B cell (primary cell): ENCODE measurements at regions not wholly inside any gene's neighbourhood (a gene's known extent, or its start where the extent isn't known, plus 50 kb on each side); places are given as distances from the start of the nearest gene placed in this dataset.

Experiments used
- ATAC-seq: fragments of 200-7000 bp; cut with Tn5 transposase; one replicate; pipeline ENCODE4 v1.10.0; 2021; ENCODE audit warnings: low read depth, mild to moderate bottlenecking, moderate number of reproducible peaks, moderate library complexity
- CTCF ChIA-PET: fragments of 350-600 bp; sonication (Branson Sonifier 250); formaldehyde crosslinking; loops from one replicate; lab custom pipeline; 2021; ENCODE audit warnings: antibody characterized with exemption, inconsistent platforms; lab: Charles Lee
- POLR2A ChIA-PET: fragments of 350-600 bp; sonication (Branson Sonifier 250); formaldehyde crosslinking; loops from one replicate; lab custom pipeline; 2021; ENCODE audit warnings: antibody characterized with exemption; lab: Charles Lee
- DNase-seq: peaks from one replicate; pipeline ENCODE4 v3.0.0; 2013
- H2AFZ ChIP-seq: 2 replicates; pipeline ENCODE4 v1.6.1; 2012; ENCODE audit warnings: mild to moderate bottlenecking, low read depth, low read length; ENCODE audit not compliant: insufficient read depth, poor library complexity, severe bottlenecking
- H3K27ac ChIP-seq, 2 donors: 1 replicate in 1 of 2; 2 replicates in 1 of 2; pipeline ENCODE4 v1.5.1; 2012 to 2013; ENCODE audit warnings: low read length in 2 of 2, mild to moderate bottlenecking in 2 of 2, moderate library complexity in 1 of 2
- H3K27me3 ChIP-seq, 4 experiments: fragments of 200-600 bp in 1 of 4; sonication (generic) in 1 of 4; replicated peaks in 1 of 4; 1 replicate in 2 of 4; 2 replicates in 2 of 4; pipeline versions ENCODE4 v1.6.1 to v1.7.0; 2013 to 2016; ENCODE audit warnings: low read length in 3 of 4, mild to moderate bottlenecking in 2 of 4, mixed read lengths in 1 of 4, moderate library complexity in 1 of 4; ENCODE audit not compliant: insufficient read depth in 4 of 4, control insufficient read depth in 3 of 4; ENCODE audit errors: control extremely low read depth in 1 of 4
- H3K36me3 ChIP-seq, 2 experiments: replicated peaks in 1 of 2; 1 replicate in 1 of 2; 2 replicates in 1 of 2; pipeline versions ENCODE4 v1.6.1 to v1.7.1; 2013; ENCODE audit warnings: low read length in 1 of 2; ENCODE audit not compliant: insufficient read depth in 2 of 2, control insufficient read depth in 1 of 2; ENCODE audit errors: control extremely low read depth in 1 of 2, extremely low read depth in 1 of 2
- H3K4me1 ChIP-seq, 2 donors: fragments of 200-600 bp in 1 of 2; sonication (generic) in 1 of 2; 1 replicate in 1 of 2; 2 replicates in 1 of 2; pipeline versions ENCODE4 v1.5.1 to v1.6.1; 2013 to 2017; ENCODE audit warnings: low read length in 2 of 2; ENCODE audit not compliant: control insufficient read depth in 2 of 2, insufficient read depth in 2 of 2
- H3K4me2 ChIP-seq: replicated peaks from 2 replicates; pipeline ENCODE3; 2012; ENCODE audit warnings: mild to moderate bottlenecking, low read depth, low read length; ENCODE audit not compliant: poor library complexity, severe bottlenecking
- H3K4me3 ChIP-seq, 5 experiments: fragments of 200-600 bp in 1 of 5; sonication (generic) in 1 of 5; 1 replicate in 3 of 5; 2 replicates in 2 of 5; pipeline versions ENCODE4 v1.5.1 to v1.7.0; 2011 to 2016; ENCODE audit warnings: low read length in 4 of 5, mild to moderate bottlenecking in 4 of 5, low read depth in 2 of 5, control low read depth in 1 of 5, moderate library complexity in 1 of 5; ENCODE audit not compliant: insufficient read depth in 1 of 5; ENCODE audit errors: control extremely low read depth in 1 of 5, extremely low read depth in 1 of 5
- H3K79me2 ChIP-seq: fragments of 200-600 bp; sonication (generic); one replicate; pipeline ENCODE4 v1.6.0; 2016; ENCODE audit warnings: low read length; ENCODE audit not compliant: control insufficient read depth, insufficient read depth
- H3K9ac ChIP-seq: fragments of 200-600 bp; sonication (generic); 2 replicates; pipeline ENCODE4 v1.6.1; 2017; ENCODE audit warnings: mild to moderate bottlenecking, low read length, moderate library complexity
- H3K9me3 ChIP-seq, 3 donors: one replicate each; pipeline versions ENCODE4 v1.6.1 to v1.7.1; 2013; ENCODE audit warnings: low read length in 2 of 3; ENCODE audit not compliant: control insufficient read depth in 2 of 3, insufficient read depth in 1 of 3; ENCODE audit errors: control extremely low read depth in 1 of 3
- H4K20me1 ChIP-seq: 2 replicates; pipeline ENCODE4 v1.6.0; 2012; ENCODE audit warnings: mild to moderate bottlenecking, low read length; ENCODE audit not compliant: insufficient read depth, control insufficient read depth, poor library complexity, severe bottlenecking
- H3K27ac Mint-ChIP-seq: one replicate; pipeline ENCODE4 v1.8.0; 2021; ENCODE audit warnings: mixed read lengths
- H3K27me3 Mint-ChIP-seq: one replicate; pipeline ENCODE4 v1.8.0; 2021; ENCODE audit warnings: mixed read lengths
- H3K4me1 Mint-ChIP-seq: one replicate; pipeline ENCODE4 v1.8.0; 2021; ENCODE audit warnings: mixed read lengths
- H3K4me3 Mint-ChIP-seq: one replicate; pipeline ENCODE4 v1.8.0; 2021; ENCODE audit warnings: mixed read lengths
- H3K9me3 Mint-ChIP-seq: one replicate; pipeline ENCODE4 v1.8.0; 2022; ENCODE audit warnings: mixed read lengths; ENCODE audit not compliant: insufficient read depth
- EZH2 ChIP-seq: IDR thresholded peaks from 2 replicates; pipeline ENCODE4 v1.6.1; 2012; ENCODE audit warnings: borderline replicate concordance, low read depth, mild to moderate bottlenecking, moderate library complexity, low read length; ENCODE audit not compliant: insufficient read depth, poor library complexity, severe bottlenecking
- WGBS: methylation state at CpG from one replicate; pipeline ENCODE4 v1.1.5; 2013; ENCODE audit warnings: missing lambda C conversion rate; ENCODE audit not compliant: insufficient coverage; 5-methylcytosine and 5-hydroxymethylcytosine counted together
- intact Hi-C: fragments of 100-400 bp; cut with micrococcal nuclease; formaldehyde crosslinking; loops from one replicate; pipeline ENCODE4 v1.10.0; 2022
- TF ChIP-seq, protein P1 (sequence below): fragments of 200-600 bp; IDR thresholded peaks from one replicate; pipeline ENCODE4 v1.8.0; 2022; ENCODE audit warnings: antibody characterized with exemption, mild to moderate bottlenecking

DNA sequence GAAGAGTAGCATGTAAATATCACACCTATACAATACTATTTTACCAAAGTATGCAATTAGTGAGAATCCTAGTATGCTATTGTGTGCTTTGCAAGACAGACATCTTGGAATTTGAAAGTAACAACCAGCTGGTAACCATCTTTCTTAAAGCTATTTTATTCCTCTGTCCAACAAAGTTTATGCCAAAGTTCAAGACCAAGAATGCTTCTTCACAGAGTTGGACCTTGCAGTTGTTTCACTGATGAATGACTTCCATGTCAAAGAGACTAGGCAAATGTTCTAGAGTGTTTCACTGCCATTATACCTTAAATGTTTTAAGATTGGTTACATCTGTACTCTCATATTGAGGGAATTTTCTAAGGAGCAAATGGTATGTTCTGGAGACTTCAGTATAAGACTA is 215.2 kb upstream of the CRIM1 start:
- CTCF ChIA-PET = no interaction called here
- no peak overlapping the region for H3K9ac ChIP-seq
- H3K36me3 ChIP-seq = no peaks in the 10 kb centered on the region
- no peaks in the 10 kb centered on the region for H3K79me2 ChIP-seq
- POLR2A ChIA-PET = no interaction called here
- no peak overlapping the region for H3K27ac Mint-ChIP-seq
- no peaks in the 10 kb centered on the region for H3K9me3 Mint-ChIP-seq
- DNase-seq (no peak), ATAC-seq (no peak)
- H2AFZ ChIP-seq = no peak overlapping the region
- H3K27ac ChIP-seq = no peak overlapping the region
- no peaks in the 10 kb centered on the region for H3K27me3 ChIP-seq
- no peaks in the 10 kb centered on the region for H3K4me1 Mint-ChIP-seq
- TF ChIP-seq, protein P1, sequence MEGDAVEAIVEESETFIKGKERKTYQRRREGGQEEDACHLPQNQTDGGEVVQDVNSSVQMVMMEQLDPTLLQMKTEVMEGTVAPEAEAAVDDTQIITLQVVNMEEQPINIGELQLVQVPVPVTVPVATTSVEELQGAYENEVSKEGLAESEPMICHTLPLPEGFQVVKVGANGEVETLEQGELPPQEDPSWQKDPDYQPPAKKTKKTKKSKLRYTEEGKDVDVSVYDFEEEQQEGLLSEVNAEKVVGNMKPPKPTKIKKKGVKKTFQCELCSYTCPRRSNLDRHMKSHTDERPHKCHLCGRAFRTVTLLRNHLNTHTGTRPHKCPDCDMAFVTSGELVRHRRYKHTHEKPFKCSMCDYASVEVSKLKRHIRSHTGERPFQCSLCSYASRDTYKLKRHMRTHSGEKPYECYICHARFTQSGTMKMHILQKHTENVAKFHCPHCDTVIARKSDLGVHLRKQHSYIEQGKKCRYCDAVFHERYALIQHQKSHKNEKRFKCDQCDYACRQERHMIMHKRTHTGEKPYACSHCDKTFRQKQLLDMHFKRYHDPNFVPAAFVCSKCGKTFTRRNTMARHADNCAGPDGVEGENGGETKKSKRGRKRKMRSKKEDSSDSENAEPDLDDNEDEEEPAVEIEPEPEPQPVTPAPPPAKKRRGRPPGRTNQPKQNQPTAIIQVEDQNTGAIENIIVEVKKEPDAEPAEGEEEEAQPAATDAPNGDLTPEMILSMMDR = no peak
- TF ChIP-seq EZH2 = no peak
- no peaks in the 10 kb centered on the region for H3K9me3 ChIP-seq
- H3K27me3 Mint-ChIP-seq = no peaks in the 10 kb centered on the region
- H4K20me1 ChIP-seq = no peaks in the 10 kb centered on the region
- intact Hi-C loops = no loop called here
- H3K4me1 ChIP-seq = no peaks in the 10 kb centered on the region
- no peak overlapping the region for H3K4me3 ChIP-seq
- H3K4me3 Mint-ChIP-seq = no peak overlapping the region
- H3K4me2 ChIP-seq = no peak overlapping the region

DNA sequence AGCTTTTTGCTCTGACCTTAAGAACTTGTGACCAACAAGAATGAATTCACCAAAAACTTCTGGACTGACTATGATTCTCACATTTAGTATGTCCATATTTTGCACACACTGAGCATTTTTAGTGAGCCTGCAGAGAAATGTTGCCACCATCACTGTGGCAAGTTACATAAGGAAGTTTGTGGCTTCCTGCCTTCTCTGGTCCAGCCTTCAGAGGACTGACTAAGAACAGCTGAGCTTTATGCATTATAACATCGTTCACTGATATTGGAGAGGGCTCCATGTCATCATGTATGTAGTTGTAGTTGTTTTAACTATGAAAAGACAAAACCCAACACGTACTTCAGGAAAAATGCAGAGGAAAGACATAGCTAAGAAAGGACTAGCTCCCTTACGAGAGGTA is 218.0 kb upstream of the CRIM1 start:
- no peak for TF ChIP-seq EZH2
- TF ChIP-seq, protein P1 = no peak
- Histone ChIP-seq H3K36me3 (no peaks in the 10 kb centered on the region), H3K4me1 (no peaks in the 10 kb centered on the region), H2AFZ (no peak overlapping the region), H3K79me2 (no peaks in the 10 kb centered on the region), H3K4me3 (no peak overlapping the region), H3K9ac (no peak overlapping the region), H3K27me3 (no peaks in the 10 kb centered on the region), H3K27ac (no peak overlapping the region), H4K20me1 (no peaks in the 10 kb centered on the region), H3K9me3 (no peaks in the 10 kb centered on the region), H3K4me2 (no peak overlapping the region)
- intact Hi-C loops = no loop called here
- Mint-ChIP-seq H3K27ac (no peak overlapping the region), H3K4me3 (no peak overlapping the region), H3K9me3 (no peaks in the 10 kb centered on the region), H3K27me3 (no peaks in the 10 kb centered on the region), H3K4me1 (no peaks in the 10 kb centered on the region)
- CTCF ChIA-PET = no interaction called here
- ATAC-seq (no peak), DNase-seq (no peak)
- POLR2A ChIA-PET = no interaction called here
- no CpG with 5 or more reads among the region's 3 CpGs for WGBS
